H9 (cell line): ENCODE measurements at regions not wholly inside any gene's neighbourhood (a gene's known extent, or its start where the extent isn't known, plus 50 kb on each side); places are given as distances from the start of the nearest gene placed in this dataset.

Experiments used
- DNase-seq: peaks from one replicate; pipeline ENCODE4 v3.0.0-alpha.2; 2017
- H2AFZ ChIP-seq: one replicate; pipeline ENCODE4 v1.6.1; 2013; ENCODE audit warnings: mild to moderate bottlenecking, low read length, control low read depth, moderate library complexity
- H2AK5ac ChIP-seq: 2 replicates; pipeline ENCODE4 v1.6.1; 2013; ENCODE audit warnings: low read length, control low read depth, mixed read lengths; ENCODE audit not compliant: insufficient read length
- H2BK120ac ChIP-seq: one replicate; pipeline ENCODE4 v1.6.1; 2013; ENCODE audit warnings: low read depth, mild to moderate bottlenecking, low read length, control low read depth, inconsistent platforms; ENCODE audit not compliant: poor library complexity, severe bottlenecking
- H2BK12ac ChIP-seq: 2 replicates; pipeline ENCODE4 v1.6.1; 2013; ENCODE audit warnings: low read length, control low read depth, mixed read lengths, low read depth; ENCODE audit not compliant: insufficient read length
- H2BK15ac ChIP-seq: 2 replicates; pipeline ENCODE4 v1.6.1; 2013; ENCODE audit warnings: low read depth, low read length, control low read depth
- H2BK20ac ChIP-seq: one replicate; pipeline ENCODE4 v1.6.1; 2013; ENCODE audit warnings: low read depth, mild to moderate bottlenecking, low read length, control low read depth, inconsistent platforms; ENCODE audit not compliant: poor library complexity, severe bottlenecking
- H2BK5ac ChIP-seq: 2 replicates; pipeline ENCODE4 v1.6.1; 2013; ENCODE audit warnings: low read length, control low read depth, mixed read lengths; ENCODE audit not compliant: insufficient read length
- H3K14ac ChIP-seq: 2 replicates; pipeline ENCODE4 v1.6.1; 2013; ENCODE audit warnings: low read length, control low read depth; ENCODE audit not compliant: insufficient read depth
- H3K18ac ChIP-seq: 2 replicates; pipeline ENCODE4 v1.6.1; 2013; ENCODE audit warnings: low read depth, mild to moderate bottlenecking, mixed read lengths, low read length, control low read depth; ENCODE audit not compliant: insufficient read length
- H3K23ac ChIP-seq: 2 replicates; pipeline ENCODE4 v1.6.1; 2013; ENCODE audit warnings: low read length, control low read depth, mixed read lengths, low read depth; ENCODE audit not compliant: insufficient read length
- H3K23me2 ChIP-seq: 2 replicates; pipeline ENCODE4 v1.6.1; 2013; ENCODE audit warnings: low read depth, mild to moderate bottlenecking, mixed read lengths, low read length, control low read depth; ENCODE audit not compliant: insufficient read length, poor library complexity, severe bottlenecking
- H3K27ac ChIP-seq: 2 replicates; pipeline ENCODE4 v1.5.1; 2013; ENCODE audit warnings: low read length, control low read depth, mixed read lengths, low read depth; ENCODE audit not compliant: insufficient read length
- H3K27me3 ChIP-seq: 2 replicates; pipeline ENCODE4 v1.6.1; 2013; ENCODE audit warnings: low read length, control low read depth, inconsistent platforms; ENCODE audit not compliant: insufficient read depth
- H3K4ac ChIP-seq: 2 replicates; pipeline ENCODE4 v1.6.1; 2013; ENCODE audit warnings: low read depth, mild to moderate bottlenecking, control low read depth, inconsistent platforms, low read length, moderate library complexity
- H3K4me1 ChIP-seq: 2 replicates; pipeline ENCODE4 v1.6.1; 2013; ENCODE audit warnings: low read length, control low read depth, inconsistent platforms; ENCODE audit not compliant: insufficient read depth
- H3K4me2 ChIP-seq: 2 replicates; pipeline ENCODE4 v1.6.1; 2013; ENCODE audit warnings: low read length, control low read depth, mixed read lengths; ENCODE audit not compliant: insufficient read length, insufficient read depth
- H3K56ac ChIP-seq: 2 replicates; pipeline ENCODE4 v1.6.1; 2013; ENCODE audit warnings: low read depth, mild to moderate bottlenecking, mixed read lengths, low read length, control low read depth; ENCODE audit not compliant: insufficient read length
- H3K79me1 ChIP-seq: 2 replicates; pipeline ENCODE4 v1.6.1; 2013; ENCODE audit warnings: low read depth, mild to moderate bottlenecking, moderate library complexity, low read length, control low read depth, inconsistent platforms; ENCODE audit not compliant: insufficient read depth, poor library complexity, severe bottlenecking
- H3K79me2 ChIP-seq: 2 replicates; pipeline ENCODE4 v1.6.1; 2013; ENCODE audit warnings: low read length, control low read depth, inconsistent platforms; ENCODE audit not compliant: insufficient read depth
- H3K9ac ChIP-seq: 2 replicates; pipeline ENCODE4 v1.6.1; 2013; ENCODE audit warnings: low read length, control low read depth, mixed read lengths; ENCODE audit not compliant: insufficient read length; ENCODE audit errors: extremely low read depth
- H3K9me3 ChIP-seq: one replicate; pipeline ENCODE4 v1.6.1; 2013; ENCODE audit warnings: low read depth, low read length, inconsistent platforms; ENCODE audit not compliant: control insufficient read depth
- H3T11ph ChIP-seq: one replicate; pipeline ENCODE4 v1.6.1; 2013; ENCODE audit warnings: mild to moderate bottlenecking, low read length, control low read depth, inconsistent platforms
- H4K20me1 ChIP-seq: one replicate; pipeline ENCODE4 v1.6.1; 2013; ENCODE audit not compliant: control insufficient read depth, insufficient read length, insufficient read depth
- H4K5ac ChIP-seq: 2 replicates; pipeline ENCODE4 v1.6.1; 2013; ENCODE audit warnings: low read depth, mild to moderate bottlenecking, mixed read lengths, low read length, control low read depth; ENCODE audit not compliant: insufficient read length
- H4K8ac ChIP-seq: replicated peaks from 2 replicates; pipeline ENCODE4 v1.6.1; 2013; ENCODE audit warnings: low read length, control low read depth, mixed read lengths, low read depth; ENCODE audit not compliant: insufficient read length
- H4K91ac ChIP-seq: 2 replicates; pipeline ENCODE4 v1.6.1; 2013; ENCODE audit warnings: low read depth, mild to moderate bottlenecking, moderate library complexity, mixed read lengths, low read length, control low read depth; ENCODE audit not compliant: insufficient read length
- H3K27ac Mint-ChIP-seq, 3 experiments: 2 replicates in 2 of 3; 3 replicates in 1 of 3; pipeline ENCODE4 v1.8.0; 2020 to 2021; ENCODE audit warnings: mixed read lengths in 3 of 3, mild to moderate bottlenecking in 1 of 3, moderate library complexity in 1 of 3
- H3K27me3 Mint-ChIP-seq: 2 replicates; pipeline ENCODE4 v1.8.0; 2021; ENCODE audit warnings: low read depth, mild to moderate bottlenecking, moderate library complexity, mixed read lengths
- H3K36me3 Mint-ChIP-seq, 3 experiments: 2 replicates in 2 of 3; 3 replicates in 1 of 3; pipeline ENCODE4 v1.8.0; 2020 to 2021; ENCODE audit warnings: low read depth in 3 of 3, mixed read lengths in 3 of 3; ENCODE audit not compliant: insufficient read depth in 1 of 3
- H3K4me1 Mint-ChIP-seq, 2 experiments: 2 replicates each; pipeline ENCODE4 v1.8.0; 2020; ENCODE audit warnings: mixed read lengths in 2 of 2
- H3K4me3 Mint-ChIP-seq, 2 experiments: 2 replicates in 1 of 2; 3 replicates in 1 of 2; pipeline ENCODE4 v1.8.0; 2020 to 2021; ENCODE audit warnings: mild to moderate bottlenecking in 2 of 2, mixed read lengths in 2 of 2, moderate library complexity in 1 of 2
- H3K9me3 Mint-ChIP-seq, 2 experiments: 2 replicates in 1 of 2; 3 replicates in 1 of 2; pipeline ENCODE4 v1.8.0; 2020; ENCODE audit warnings: mild to moderate bottlenecking in 2 of 2, mixed read lengths in 2 of 2, moderate library complexity in 1 of 2
- WGBS: extraction: QIAGEN DNeasy Blood & Tissue Kit; methylation state at CpG from one replicate; pipeline ENCODE4 v1.1.7; 2013; ENCODE audit warnings: missing lambda C conversion rate, low lambda C conversion rate, mixed read lengths; ENCODE audit not compliant: insufficient read length; ENCODE audit errors: extremely low coverage; 5-methylcytosine and 5-hydroxymethylcytosine counted together
- TF ChIP-seq, protein P1 (sequence below): fragments of 200-600 bp; sonication (generic); conservative IDR thresholded peaks from 3 replicates; pipeline ENCODE4 v1.8.0; 2021; ENCODE audit warnings: antibody characterized with exemption, mild to moderate bottlenecking

DNA sequence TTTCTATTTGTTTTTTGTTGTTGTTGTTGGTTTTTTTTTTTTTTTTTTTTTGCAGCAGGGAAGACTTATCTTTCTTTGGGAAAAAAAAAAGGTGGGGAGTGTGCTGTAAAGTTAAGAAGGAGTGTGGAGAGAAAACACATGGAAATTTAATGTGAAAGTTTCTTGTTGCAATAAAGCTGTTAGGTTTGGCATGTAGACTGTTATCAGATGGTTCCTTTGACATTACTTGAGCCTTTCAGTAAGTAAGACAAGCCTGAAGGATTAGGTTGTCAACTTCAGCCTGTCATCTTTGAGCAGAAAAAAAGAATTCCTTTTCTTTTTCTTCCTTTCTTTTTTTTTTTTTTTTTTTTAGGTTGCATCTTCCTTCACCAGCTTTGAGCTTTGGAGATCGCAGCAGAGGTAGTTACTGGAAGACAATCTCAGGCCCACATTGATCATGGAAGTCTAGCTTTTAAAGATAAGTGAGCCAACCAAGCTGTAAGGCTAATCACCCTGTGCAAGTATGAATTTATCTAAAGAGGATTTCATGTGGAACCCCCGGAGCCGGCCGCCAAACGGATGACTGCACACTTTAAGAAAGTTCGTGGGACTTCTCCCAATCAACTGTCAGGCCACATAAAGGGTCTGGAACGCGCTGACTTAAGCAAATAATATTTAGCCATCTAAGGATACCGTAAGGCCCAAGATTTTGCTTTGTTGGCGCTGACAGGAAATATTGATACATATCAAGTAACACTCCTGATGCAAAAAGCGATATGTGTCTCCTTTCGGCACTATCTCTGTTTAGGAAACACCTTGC is 1040.1 kb upstream of the NR2F2 start:
- peaks cover 6% of the 10 kb centered on the region for H3K23me2 ChIP-seq
- no peak overlapping the region for H3T11ph ChIP-seq
- no peak overlapping the region for H2BK5ac ChIP-seq
- H3K4me1 ChIP-seq = no peaks in the 10 kb centered on the region
- no peak overlapping the region for H3K4ac ChIP-seq
- Mint-ChIP-seq H3K36me3 (no peaks in the 10 kb centered on the region), H3K4me1 (peaks cover 31% of the 10 kb centered on the region in 2 experiments), H3K9me3 (no peaks in the 10 kb centered on the region), H3K27ac (no peak overlapping the region), H3K27me3 (peaks cover 2% of the 10 kb centered on the region; the same call in 1 of the 2 replicates), H3K4me3 (no peak overlapping the region)
- no peak overlapping the region for H2BK12ac ChIP-seq
- H2BK120ac ChIP-seq = no peak overlapping the region
- no peak overlapping the region for H2AK5ac ChIP-seq
- no peak overlapping the region for H2BK20ac ChIP-seq
- no peak overlapping the region for H2AFZ ChIP-seq
- TF ChIP-seq, protein P1, sequence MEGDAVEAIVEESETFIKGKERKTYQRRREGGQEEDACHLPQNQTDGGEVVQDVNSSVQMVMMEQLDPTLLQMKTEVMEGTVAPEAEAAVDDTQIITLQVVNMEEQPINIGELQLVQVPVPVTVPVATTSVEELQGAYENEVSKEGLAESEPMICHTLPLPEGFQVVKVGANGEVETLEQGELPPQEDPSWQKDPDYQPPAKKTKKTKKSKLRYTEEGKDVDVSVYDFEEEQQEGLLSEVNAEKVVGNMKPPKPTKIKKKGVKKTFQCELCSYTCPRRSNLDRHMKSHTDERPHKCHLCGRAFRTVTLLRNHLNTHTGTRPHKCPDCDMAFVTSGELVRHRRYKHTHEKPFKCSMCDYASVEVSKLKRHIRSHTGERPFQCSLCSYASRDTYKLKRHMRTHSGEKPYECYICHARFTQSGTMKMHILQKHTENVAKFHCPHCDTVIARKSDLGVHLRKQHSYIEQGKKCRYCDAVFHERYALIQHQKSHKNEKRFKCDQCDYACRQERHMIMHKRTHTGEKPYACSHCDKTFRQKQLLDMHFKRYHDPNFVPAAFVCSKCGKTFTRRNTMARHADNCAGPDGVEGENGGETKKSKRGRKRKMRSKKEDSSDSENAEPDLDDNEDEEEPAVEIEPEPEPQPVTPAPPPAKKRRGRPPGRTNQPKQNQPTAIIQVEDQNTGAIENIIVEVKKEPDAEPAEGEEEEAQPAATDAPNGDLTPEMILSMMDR = no peak
- no peak overlapping the region for H4K5ac ChIP-seq
- H3K79me1 ChIP-seq = no peaks in the 10 kb centered on the region
- WGBS = no CpG with 5 or more reads among the region's 12 CpGs
- H3K4me2 ChIP-seq = no peak overlapping the region
- no peak overlapping the region for H3K9ac ChIP-seq
- H3K56ac ChIP-seq = no peak overlapping the region
- H2BK15ac ChIP-seq = no peak overlapping the region
- H4K8ac ChIP-seq = no peak overlapping the region
- no peak overlapping the region for H3K14ac ChIP-seq
- H3K18ac ChIP-seq = no peak overlapping the region
- H3K23ac ChIP-seq = no peak overlapping the region
- no peaks in the 10 kb centered on the region for H3K79me2 ChIP-seq
- H3K27ac ChIP-seq = no peak overlapping the region
- no peaks in the 10 kb centered on the region for H3K27me3 ChIP-seq
- no peaks in the 10 kb centered on the region for H3K9me3 ChIP-seq
- no peak for DNase-seq
- H4K91ac ChIP-seq = no peak overlapping the region
- H4K20me1 ChIP-seq = no peaks in the 10 kb centered on the region
